ENCODE measurements at regions not wholly inside any gene's neighbourhood (a gene's known extent, or its start where the extent isn't known, plus 50 kb on each side); places are given as distances from the start of the nearest gene placed in this dataset.

DNA sequence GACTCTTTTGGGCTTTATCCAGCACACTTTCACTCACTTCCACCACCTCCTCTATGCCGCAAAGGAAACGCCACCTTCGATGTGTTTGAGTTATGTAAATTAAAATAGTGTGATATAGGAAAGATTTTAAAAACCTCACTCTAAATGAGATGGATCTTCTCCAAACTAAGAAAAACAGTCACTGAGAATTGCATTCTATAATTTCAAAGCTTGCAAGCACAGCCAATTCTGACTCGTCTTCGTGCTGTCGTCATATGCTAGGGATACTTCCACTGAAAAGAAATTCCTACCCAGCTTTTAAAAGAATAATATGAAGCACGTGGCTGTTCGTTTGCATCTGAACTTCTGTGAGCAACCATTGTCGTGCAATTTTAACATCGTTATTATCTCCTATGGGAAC is 162.5 kb downstream of the SH3BP4 start:
- no peak for DNase-seq (ENCODE audit: low spot score in 2 of 2)
- no peak for TF ChIP-seq POLR2A (IDR thresholded peaks at IDR 0.05)
- TF ChIP-seq, protein P1, sequence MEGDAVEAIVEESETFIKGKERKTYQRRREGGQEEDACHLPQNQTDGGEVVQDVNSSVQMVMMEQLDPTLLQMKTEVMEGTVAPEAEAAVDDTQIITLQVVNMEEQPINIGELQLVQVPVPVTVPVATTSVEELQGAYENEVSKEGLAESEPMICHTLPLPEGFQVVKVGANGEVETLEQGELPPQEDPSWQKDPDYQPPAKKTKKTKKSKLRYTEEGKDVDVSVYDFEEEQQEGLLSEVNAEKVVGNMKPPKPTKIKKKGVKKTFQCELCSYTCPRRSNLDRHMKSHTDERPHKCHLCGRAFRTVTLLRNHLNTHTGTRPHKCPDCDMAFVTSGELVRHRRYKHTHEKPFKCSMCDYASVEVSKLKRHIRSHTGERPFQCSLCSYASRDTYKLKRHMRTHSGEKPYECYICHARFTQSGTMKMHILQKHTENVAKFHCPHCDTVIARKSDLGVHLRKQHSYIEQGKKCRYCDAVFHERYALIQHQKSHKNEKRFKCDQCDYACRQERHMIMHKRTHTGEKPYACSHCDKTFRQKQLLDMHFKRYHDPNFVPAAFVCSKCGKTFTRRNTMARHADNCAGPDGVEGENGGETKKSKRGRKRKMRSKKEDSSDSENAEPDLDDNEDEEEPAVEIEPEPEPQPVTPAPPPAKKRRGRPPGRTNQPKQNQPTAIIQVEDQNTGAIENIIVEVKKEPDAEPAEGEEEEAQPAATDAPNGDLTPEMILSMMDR (IDR thresholded peaks at IDR 0.05) = no peak
- 91 to 93% methylated on average over 10 of the region's 10 CpGs for WGBS, 2 donors
- H3K4me3 ChIP-seq (ENCODE audit: low read depth, poor library complexity, severe bottlenecking) = no peak overlapping the region
- intact Hi-C loops (cut with DNase I; ENCODE audit: low total_unique reads) = no loop called here

DNA sequence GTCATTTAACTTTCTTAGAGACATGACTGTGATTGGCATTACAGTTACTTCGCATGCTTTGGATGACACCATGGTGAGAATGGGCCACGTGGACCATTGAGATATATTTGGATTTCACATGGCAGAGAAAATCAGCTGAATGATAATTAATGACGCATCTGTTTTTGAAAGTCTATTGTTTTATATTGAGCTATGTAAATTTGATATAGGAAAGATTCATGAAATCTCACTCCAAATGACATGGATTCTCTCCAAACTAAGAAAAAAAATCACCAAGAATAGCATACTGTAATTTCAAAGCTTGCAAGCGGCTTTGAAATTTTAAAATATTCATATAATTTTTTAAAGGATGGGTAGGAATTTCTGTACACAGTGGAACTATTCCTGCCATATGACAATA is 163.7 kb downstream of the SH3BP4 start:
- H3K4me3 ChIP-seq (ENCODE audit: low read depth, poor library complexity, severe bottlenecking) = no peak overlapping the region
- TF ChIP-seq, protein P1 (IDR thresholded peaks at IDR 0.05) = no peak
- TF ChIP-seq POLR2A (IDR thresholded peaks at IDR 0.05) = no peak
- intact Hi-C loops (cut with DNase I; ENCODE audit: low total_unique reads) = loop anchor here (5.0 kb wide), 1 partner anchor 563 kb away; no protein-coding TSS in a partner anchor
- 88 to 93% methylated on average over 4 of the region's 4 CpGs for WGBS, 2 donors
- DNase-seq (ENCODE audit: low spot score in 2 of 2) = no peak

DNA sequence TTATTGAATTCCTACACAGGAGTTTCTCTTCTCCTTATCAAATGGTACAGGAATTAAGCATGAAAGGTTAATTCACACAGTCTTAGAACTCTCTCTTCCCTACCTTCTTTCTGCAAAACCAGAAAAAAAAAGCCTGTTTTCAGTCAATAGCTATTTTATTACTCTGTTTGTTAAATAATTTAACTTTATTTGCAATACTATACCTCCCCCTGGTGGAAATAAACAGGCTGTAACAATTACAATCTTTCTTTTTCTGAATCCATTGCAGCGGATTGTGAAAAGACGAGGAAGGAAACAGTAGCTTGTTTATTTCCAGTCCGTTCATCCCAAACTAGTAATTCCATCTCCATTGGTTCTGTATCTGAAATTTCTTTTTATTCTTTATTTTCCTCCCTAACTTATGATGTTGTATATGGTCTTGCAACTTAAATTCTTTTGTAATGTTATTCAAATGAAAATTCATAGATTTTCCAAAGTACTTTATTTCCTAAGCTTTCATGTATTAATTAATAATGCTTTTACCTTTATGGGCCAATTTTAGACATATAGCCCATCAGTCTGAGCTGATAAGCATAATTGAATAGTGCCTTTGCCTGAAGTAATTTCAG is 165.2 kb downstream of the SH3BP4 start:
- intact Hi-C loops (cut with DNase I; ENCODE audit: low total_unique reads) = loop anchor here (5.0 kb wide), 1 partner anchor 565 kb away; no protein-coding TSS in a partner anchor
- no peak overlapping the region for H3K4me3 ChIP-seq (ENCODE audit: low read depth, poor library complexity, severe bottlenecking)
- 2% methylated on average over 3 of the region's 3 CpGs for WGBS, 2 donors
- DNase-seq (ENCODE audit: low spot score in 2 of 2) = no peak
- TF ChIP-seq, protein P1 (IDR thresholded peaks at IDR 0.05) = no peak
- no peak for TF ChIP-seq POLR2A (IDR thresholded peaks at IDR 0.05)

DNA sequence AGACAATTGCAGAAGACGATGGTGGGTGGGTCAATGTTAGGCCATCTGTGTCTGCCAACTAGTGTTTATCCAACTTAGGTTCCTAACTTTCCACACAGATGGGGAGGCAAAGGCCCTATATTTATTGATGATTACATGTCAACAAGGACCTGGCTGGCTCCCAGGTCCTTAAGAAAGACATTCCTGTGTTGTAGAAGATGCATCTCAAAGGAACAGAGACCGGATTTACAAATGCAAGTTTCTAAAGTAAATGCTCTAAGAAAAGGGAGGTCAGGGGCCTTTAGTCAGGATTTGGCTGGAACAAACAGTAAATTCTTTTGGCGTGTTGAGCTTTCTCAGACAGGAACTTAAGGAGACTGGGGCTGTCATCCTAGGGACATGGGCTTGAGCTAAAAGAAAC is 175.0 kb downstream of the SH3BP4 start:
- intact Hi-C loops (cut with DNase I; ENCODE audit: low total_unique reads) = no loop called here
- TF ChIP-seq, protein P1 (IDR thresholded peaks at IDR 0.05) = no peak
- no peak overlapping the region for H3K4me3 ChIP-seq (ENCODE audit: low read depth, poor library complexity, severe bottlenecking)
- WGBS, 2 donors = 66 to 82% methylated on average over 3 of the region's 3 CpGs
- DNase-seq (ENCODE audit: low spot score in 2 of 2) = peak in 1 of 2 donors; percentile 20

DNA sequence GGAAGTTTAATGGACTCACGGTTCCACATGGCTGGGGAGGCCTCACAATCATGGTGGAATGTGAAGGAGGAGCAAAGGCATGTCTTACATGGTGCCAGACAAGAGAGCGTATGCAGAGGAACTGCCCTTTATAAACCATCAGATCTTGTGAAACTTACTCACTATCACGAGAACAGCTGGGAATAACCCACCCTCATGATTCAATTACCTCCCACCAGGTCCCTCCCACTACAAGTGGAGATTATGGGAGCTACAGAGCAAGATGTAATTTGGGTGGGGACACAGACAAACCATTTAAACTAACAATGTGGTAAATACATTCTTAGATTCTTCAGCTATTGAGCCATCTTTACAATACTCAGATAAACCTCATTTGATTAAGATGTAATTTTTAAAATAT is 176.1 kb downstream of the SH3BP4 start:
- 92% methylated on average over 3 of the region's 3 CpGs for WGBS, 2 donors
- intact Hi-C loops (cut with DNase I; ENCODE audit: low total_unique reads) = no loop called here
- no peak for DNase-seq (ENCODE audit: low spot score in 2 of 2)
- TF ChIP-seq POLR2A (IDR thresholded peaks at IDR 0.05) = no peak
- TF ChIP-seq, protein P1 (IDR thresholded peaks at IDR 0.05) = no peak
- no peak overlapping the region for H3K4me3 ChIP-seq (ENCODE audit: low read depth, poor library complexity, severe bottlenecking)

DNA sequence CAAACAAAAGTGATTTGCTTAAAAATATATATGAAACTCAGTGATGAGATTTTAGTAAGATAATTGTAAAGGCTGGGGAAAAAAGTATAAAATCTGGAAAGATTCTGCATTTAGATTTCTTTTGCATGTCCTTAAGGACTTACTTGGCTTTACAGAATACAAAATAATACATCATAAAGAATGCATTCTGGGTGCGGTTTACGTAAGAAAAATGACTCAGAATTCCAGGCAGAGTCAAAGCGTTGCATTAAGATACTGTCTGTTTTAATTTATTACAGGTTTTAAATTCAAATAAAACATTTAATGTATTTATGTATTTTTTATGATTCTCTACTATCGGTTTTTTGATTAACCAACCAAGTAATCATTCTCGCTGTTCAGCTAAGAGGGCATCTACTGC is 178.0 kb downstream of the SH3BP4 start:
- intact Hi-C loops (cut with DNase I; ENCODE audit: low total_unique reads) = loop anchor here (10.0 kb wide), 1 partner anchor 615 kb away; no protein-coding TSS in a partner anchor
- no peak for DNase-seq (ENCODE audit: low spot score in 2 of 2)
- TF ChIP-seq, protein P1 (IDR thresholded peaks at IDR 0.05) = no peak
- TF ChIP-seq POLR2A (IDR thresholded peaks at IDR 0.05) = no peak
- no peak overlapping the region for H3K4me3 ChIP-seq (ENCODE audit: low read depth, poor library complexity, severe bottlenecking)
- WGBS, 2 donors = 53 to 59% methylated on average over 5 of the region's 5 CpGs
